SU-DHL-6 (cell line): ENCODE measurements at regions not wholly inside any gene's neighbourhood (a gene's known extent, or its start where the extent isn't known, plus 50 kb on each side); places are given as distances from the start of the nearest gene placed in this dataset.

ENCODE experiments used
- H2AFZ ChIP-seq: fragments of 200-600 bp; sonication (generic); 2 replicates; pipeline ENCODE4 v1.6.1; 2014; ENCODE audit warnings: low read depth, mild to moderate bottlenecking, moderate library complexity, mixed read lengths, antibody characterized with exemption, low read length; ENCODE audit not compliant: severe bottlenecking
- H3F3A ChIP-seq: fragments of 200-600 bp; shearing (Covaris generic); 2 replicates; pipeline ENCODE4 v1.6.0; 2016; ENCODE audit warnings: antibody characterized with exemption, mild to moderate bottlenecking; ENCODE audit not compliant: insufficient read depth
- H3K27ac ChIP-seq: fragments of 200-600 bp; sonication (generic); 2 replicates; pipeline ENCODE4 v1.5.1; 2016; ENCODE audit warnings: low read depth, mild to moderate bottlenecking, low read length, moderate library complexity, mixed read lengths
- H3K27me3 ChIP-seq: fragments of 200-600 bp; sonication (generic), shearing (Covaris generic); 2 replicates; pipeline ENCODE4 v1.6.0; 2014; ENCODE audit warnings: mild to moderate bottlenecking, low read length
- H3K36me3 ChIP-seq: fragments of 200-600 bp; sonication (generic); 2 replicates; pipeline ENCODE4 v1.6.1; 2014; ENCODE audit warnings: mild to moderate bottlenecking, low read length, mixed read lengths
- H3K4me2 ChIP-seq: fragments of 300-600, 200-600 bp; shearing (Covaris generic), sonication (generic); 2 replicates; pipeline ENCODE4 v1.6.0; 2014; ENCODE audit warnings: low read length, low read depth, mild to moderate bottlenecking; ENCODE audit not compliant: poor library complexity, severe bottlenecking
- H3K4me3 ChIP-seq: fragments of 200-600 bp; sonication (generic); 2 replicates; pipeline ENCODE4 v1.5.1; 2014; ENCODE audit warnings: antibody characterized with exemption, low read length, mild to moderate bottlenecking, mixed read lengths; ENCODE audit not compliant: insufficient read depth, poor library complexity, severe bottlenecking
- H3K79me2 ChIP-seq: fragments of 200-600 bp; sonication (generic); 2 replicates; pipeline ENCODE4 v1.6.1; 2014; ENCODE audit warnings: mild to moderate bottlenecking, low read length, moderate library complexity; ENCODE audit not compliant: insufficient read depth
- H3K9ac ChIP-seq: fragments of 200-600 bp; sonication (generic); 2 replicates; pipeline ENCODE4 v1.7.0; 2014; ENCODE audit warnings: mild to moderate bottlenecking, low read length
- H3K9me2 ChIP-seq: fragments of 200-600 bp; sonication (generic); replicated peaks from 2 replicates; pipeline ENCODE4 v1.6.1; 2014; ENCODE audit warnings: low read length; ENCODE audit not compliant: insufficient read depth
- H3K9me3 ChIP-seq: fragments of 200-600 bp; sonication (generic); 2 replicates; pipeline ENCODE4 v1.6.1; 2014; ENCODE audit warnings: low read length, mixed read lengths; ENCODE audit not compliant: insufficient read depth
- H4K20me1 ChIP-seq: fragments of 200-600 bp; sonication (generic); 2 replicates; pipeline ENCODE4 v1.6.1; 2014; ENCODE audit warnings: low read depth, mild to moderate bottlenecking, antibody characterized with exemption, low read length, moderate library complexity, mixed read lengths
- CTCF ChIP-seq: fragments of 200-600 bp; sonication (generic); IDR thresholded peaks from one replicate; pipeline ENCODE4 v1.5.1; 2017; ENCODE audit warnings: antibody characterized with exemption, mild to moderate bottlenecking, low read length, moderate library complexity; ENCODE audit not compliant: insufficient read depth, poor library complexity, severe bottlenecking
- EZH2phosphoT487 ChIP-seq: fragments of 200-600 bp; sonication (generic), shearing (Covaris generic); conservative IDR thresholded peaks from 2 replicates; pipeline ENCODE4 v1.6.1; 2018; ENCODE audit warnings: mild to moderate bottlenecking, antibody characterized with exemption, low read length, moderate library complexity, mixed read lengths

- H3K9ac ChIP-seq: no peak overlapping the region
- H3K4me2 ChIP-seq: no peak overlapping the region
- H3K79me2 ChIP-seq: no peaks in the 10 kb centered on the region
- TF ChIP-seq EZH2phosphoT487: no peak
- no peak for TF ChIP-seq CTCF
- H3K4me3 ChIP-seq: no peak overlapping the region
- H2AFZ ChIP-seq: no peak overlapping the region
- H3K9me3 ChIP-seq: no peaks in the 10 kb centered on the region
- no peaks in the 10 kb centered on the region for H4K20me1 ChIP-seq
- no peaks in the 10 kb centered on the region for H3F3A ChIP-seq
- H3K9me2 ChIP-seq: no peaks in the 10 kb centered on the region
- H3K27ac ChIP-seq: no peak overlapping the region
- no peaks in the 10 kb centered on the region for H3K36me3 ChIP-seq
- H3K27me3 ChIP-seq: no peaks in the 10 kb centered on the region
Measured at GRCh38 chr7:108642126-108642525, 72.5 kb downstream of the DNAJB9 start.

DNA sequence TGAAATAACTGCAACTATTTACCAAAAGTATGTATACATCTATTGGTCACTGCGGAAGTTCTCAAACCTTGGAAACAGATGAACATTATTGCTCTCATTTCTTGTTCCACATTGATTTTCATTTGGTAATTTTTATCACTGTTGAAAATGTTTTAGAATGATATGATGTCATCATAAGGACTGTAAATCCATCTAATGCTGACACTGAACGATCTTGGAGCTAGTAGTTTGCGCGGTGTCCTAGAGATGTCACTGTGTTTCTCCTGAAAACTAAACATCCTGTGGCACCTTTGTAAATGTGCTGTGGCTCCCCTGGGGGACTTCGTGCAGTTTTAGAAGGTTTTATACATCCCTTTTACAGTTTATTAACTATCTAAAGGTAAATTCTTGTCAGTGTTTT, 73.5 kb downstream of the DNAJB9 start:
- Histone ChIP-seq H3K9me3 (no peaks in the 10 kb centered on the region), H3K9me2 (no peaks in the 10 kb centered on the region), H3K36me3 (no peaks in the 10 kb centered on the region), H3K27ac (no peak overlapping the region), H4K20me1 (no peaks in the 10 kb centered on the region), H3K4me2 (no peak overlapping the region), H2AFZ (no peak overlapping the region), H3F3A (no peaks in the 10 kb centered on the region), H3K27me3 (no peaks in the 10 kb centered on the region), H3K79me2 (no peaks in the 10 kb centered on the region), H3K9ac (no peak overlapping the region), H3K4me3 (no peak overlapping the region)
- TF ChIP-seq CTCF (no peak), EZH2phosphoT487 (no peak)

DNA sequence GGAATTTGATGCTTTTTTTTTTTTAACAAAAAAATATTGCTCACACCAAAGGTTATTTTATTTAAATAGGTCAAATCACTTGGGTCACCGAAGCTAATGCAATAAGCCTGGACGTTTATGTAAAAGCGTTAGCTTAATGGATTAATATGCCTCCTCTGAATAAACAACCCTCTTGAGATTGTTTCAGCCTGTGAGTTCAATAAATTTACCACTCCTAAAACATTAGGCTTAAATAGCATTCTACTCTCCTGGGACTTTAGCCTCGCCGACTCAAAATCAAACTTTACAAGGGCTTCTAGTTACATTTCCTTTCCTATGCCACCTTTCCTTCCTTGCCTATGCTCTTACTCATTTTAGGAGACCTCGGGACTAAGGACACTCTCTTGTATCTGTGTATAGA, 79.3 kb downstream of the DNAJB9 start:
- Histone ChIP-seq H3K9ac (no peak overlapping the region), H3K36me3 (no peaks in the 10 kb centered on the region), H3K9me2 (no peaks in the 10 kb centered on the region), H3K4me3 (no peak overlapping the region), H3K9me3 (no peaks in the 10 kb centered on the region), H3K4me2 (no peak overlapping the region), H2AFZ (no peak overlapping the region), H4K20me1 (no peaks in the 10 kb centered on the region), H3K79me2 (no peaks in the 10 kb centered on the region), H3K27me3 (no peaks in the 10 kb centered on the region), H3K27ac (no peak overlapping the region), H3F3A (no peaks in the 10 kb centered on the region)
- TF ChIP-seq CTCF (no peak), EZH2phosphoT487 (no peak)

- TF ChIP-seq CTCF (no peak), EZH2phosphoT487 (no peak)
- Histone ChIP-seq H3K36me3 (no peaks in the 10 kb centered on the region), H3K9me3 (no peaks in the 10 kb centered on the region), H3F3A (no peaks in the 10 kb centered on the region), H2AFZ (no peak overlapping the region), H3K4me2 (no peak overlapping the region), H3K27me3 (no peaks in the 10 kb centered on the region), H3K79me2 (no peaks in the 10 kb centered on the region), H3K9ac (no peak overlapping the region), H3K4me3 (no peak overlapping the region), H3K9me2 (no peaks in the 10 kb centered on the region), H3K27ac (no peak overlapping the region), H4K20me1 (no peaks in the 10 kb centered on the region)
Measured at GRCh38 chr7:108650467-108650866, 80.8 kb downstream of the DNAJB9 start.
